ENCODE measurements at regions not wholly inside any gene's neighbourhood (a gene's known extent, or its start where the extent isn't known, plus 50 kb on each side); places are given as distances from the start of the nearest gene placed in this dataset.

DNA sequence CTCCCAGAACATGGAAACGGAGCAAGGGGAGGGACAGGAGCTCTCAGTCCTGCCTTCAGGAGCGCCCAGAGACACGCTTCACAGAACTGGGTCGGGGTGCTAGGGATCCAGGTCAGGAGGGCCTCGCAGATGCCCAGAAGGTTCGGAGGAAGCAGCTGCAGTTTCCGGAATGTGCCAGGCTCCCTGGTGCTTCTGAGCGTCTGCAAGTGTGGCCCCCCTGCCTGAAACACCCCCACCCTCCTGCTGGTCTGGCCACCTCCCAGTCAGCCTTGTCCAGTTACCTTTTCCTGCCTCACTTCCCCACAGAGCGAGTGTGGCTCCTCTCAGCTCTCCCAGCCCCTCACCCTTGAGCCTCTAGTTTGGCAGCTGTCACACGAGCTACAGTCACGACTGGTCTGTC lies 88.3 kb upstream of the TAF1B start:
- no peak for DNase-seq (ENCODE audit: low read depth in 4 of 4, low spot score in 3 of 4)

DNA sequence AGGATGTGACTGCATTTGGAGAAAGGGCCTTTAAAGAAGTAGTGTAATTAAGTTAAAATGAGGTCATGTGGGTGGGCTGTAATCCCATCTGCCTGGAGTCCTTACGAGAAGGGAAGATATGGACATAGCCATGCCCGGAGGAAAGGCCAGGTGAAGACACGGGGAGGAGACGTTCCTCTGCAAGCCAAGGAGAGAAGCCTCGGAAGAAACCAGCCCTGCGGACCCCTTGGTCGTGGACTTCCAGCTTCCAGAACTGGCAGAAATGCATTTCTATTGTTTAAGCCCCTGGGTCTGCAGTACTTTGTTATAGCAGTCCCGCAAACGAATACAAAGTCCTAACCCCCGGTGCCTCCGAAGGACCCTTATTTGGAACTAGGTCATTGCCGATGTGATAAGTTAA lies 87.6 kb upstream of the TAF1B start:
- no peak for DNase-seq (ENCODE audit: low read depth in 4 of 4, low spot score in 3 of 4)

- no peak for DNase-seq (ENCODE audit: low read depth in 4 of 4, low spot score in 3 of 4)
Observed at GRCh38 chr2:9756692-9757250, 86.5 kb upstream of the TAF1B start.

- DNase-seq (ENCODE audit: low read depth in 4 of 4, low spot score in 3 of 4) = no peak
Observed at GRCh38 chr2:9757501-9758264, 85.6 kb upstream of the TAF1B start.

GRCh38 chr2:9758741-9759140 lies 84.5 kb upstream of the TAF1B start:
- DNase-seq (ENCODE audit: low read depth in 4 of 4, low spot score in 3 of 4) = no peak

DNA sequence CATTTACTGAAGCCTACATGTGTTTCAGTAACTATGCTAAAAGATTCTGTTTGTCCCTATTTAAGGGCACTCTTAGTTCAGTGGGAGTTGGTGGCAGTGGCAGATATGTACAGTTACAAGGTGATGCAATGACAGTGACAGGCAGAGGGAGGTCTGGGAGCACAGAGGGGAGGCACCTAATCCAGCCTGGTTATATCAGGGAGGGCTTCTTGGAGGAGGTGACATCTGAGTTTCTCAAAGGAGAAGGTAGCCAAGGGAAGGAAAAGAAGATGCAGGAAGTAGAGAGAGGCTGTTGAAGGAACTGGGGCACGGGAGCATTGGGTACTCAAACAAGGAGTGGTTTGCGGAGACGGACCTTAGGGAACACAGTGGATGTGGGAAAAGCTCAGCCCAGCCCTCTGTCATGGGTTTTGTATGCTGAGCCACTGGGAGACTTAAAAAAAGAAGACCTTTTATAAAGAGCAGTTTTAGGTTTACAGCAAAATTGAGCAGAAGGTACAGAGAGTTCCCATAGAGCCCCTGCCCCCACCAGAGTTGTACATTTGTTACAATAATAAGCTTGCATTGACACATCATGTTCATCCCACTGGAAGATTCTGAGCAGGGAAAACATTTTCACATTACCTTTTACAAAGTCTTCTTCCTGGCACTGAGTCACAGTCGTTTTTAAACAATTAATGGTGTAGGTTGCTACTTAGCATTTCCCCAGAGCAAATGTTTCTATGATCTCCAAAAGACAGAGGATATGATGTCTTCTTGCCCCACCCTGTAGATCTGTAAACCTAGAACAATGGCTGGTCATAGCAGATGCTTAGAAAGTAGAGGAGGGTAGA lies 83.0 kb upstream of the TAF1B start:
- DNase-seq (ENCODE audit: low read depth in 4 of 4, low spot score in 3 of 4) = no peak

- no peak for DNase-seq (ENCODE audit: low read depth in 4 of 4, low spot score in 3 of 4)
Observed at GRCh38 chr2:9760902-9761228, 82.4 kb upstream of the TAF1B start.

DNA sequence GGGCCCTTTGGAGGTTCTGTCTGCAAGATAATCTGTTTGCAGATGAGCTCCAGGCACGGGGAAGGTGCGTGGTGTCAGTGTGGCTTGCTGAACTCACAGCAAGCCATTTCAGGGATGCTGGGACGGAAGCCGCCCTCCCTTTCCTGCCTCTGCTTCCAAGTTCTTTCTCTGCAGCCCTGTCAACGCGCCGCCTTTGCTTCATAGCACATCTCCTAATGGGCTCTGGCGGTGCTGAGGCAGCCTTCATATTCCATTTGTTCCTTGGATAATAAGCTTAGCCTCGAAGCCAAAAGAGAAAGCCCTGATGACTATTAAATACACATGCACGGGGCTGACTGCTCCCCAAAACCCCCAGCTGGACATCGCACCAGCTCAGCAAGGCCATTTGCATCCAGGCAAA lies 81.7 kb upstream of the TAF1B start:
- no peak for DNase-seq (ENCODE audit: low read depth in 4 of 4, low spot score in 3 of 4)

DNA sequence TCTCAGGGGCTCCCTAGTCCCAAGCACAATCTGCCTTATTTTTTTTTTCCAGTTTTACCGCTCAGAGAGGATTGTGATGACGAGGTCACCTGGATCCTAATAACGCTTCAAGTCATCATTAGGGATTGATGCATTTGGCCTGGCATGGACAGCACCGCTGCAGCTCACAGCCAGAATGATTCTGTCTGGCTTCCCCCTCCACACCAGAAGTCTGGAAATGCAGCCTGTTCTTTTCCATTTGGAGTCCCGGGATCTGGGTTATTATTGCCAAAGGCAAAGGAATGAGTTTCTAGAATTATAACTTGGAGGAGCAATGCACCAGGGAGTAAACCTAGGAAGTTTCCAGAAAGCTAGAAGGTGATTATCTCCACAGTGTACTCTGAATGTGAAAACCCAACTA lies 81.1 kb upstream of the TAF1B start:
- DNase-seq (ENCODE audit: low read depth in 4 of 4, low spot score in 3 of 4) = no peak

GRCh38 chr2:9762941-9763340 lies 80.3 kb upstream of the TAF1B start:
- no peak for DNase-seq (ENCODE audit: low read depth in 4 of 4, low spot score in 3 of 4)

DNA sequence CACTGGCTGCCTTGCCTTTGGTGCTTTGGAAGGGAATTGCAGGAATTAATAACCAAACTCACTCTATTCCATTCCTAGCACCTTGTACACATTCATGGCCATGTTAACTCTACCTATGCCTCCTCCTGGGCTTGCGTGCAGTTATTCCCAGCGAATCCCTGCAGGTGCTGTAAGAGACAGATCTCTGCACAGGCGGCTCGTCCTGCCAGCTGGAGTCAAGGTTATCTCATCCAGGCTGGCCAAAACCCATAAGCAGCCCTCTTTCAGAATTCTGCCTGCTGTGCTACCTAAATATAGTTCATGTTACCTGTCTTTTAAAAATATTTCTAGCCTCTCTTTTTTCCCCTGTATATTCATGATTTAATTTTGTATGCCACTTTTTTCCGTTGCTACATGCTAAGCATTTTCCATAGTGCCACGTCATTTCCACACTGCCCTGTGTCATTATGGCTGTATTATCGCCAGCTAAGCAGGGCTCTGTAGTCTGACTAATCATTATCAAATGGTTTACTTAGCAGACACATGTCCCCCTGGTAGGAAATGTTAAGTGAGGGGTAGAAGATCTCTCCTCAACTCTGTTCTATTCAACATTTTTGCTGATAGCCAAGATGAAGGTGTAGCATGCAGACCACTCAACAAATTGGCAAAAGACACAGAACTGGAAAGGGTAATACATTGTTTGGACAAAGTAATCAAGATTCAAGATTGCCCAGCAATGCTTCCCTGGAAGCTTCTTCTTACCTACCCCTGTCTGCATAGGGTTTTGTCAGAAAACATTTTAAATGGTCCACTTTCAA lies 79.7 kb upstream of the TAF1B start:
- no peak for DNase-seq (ENCODE audit: low read depth in 4 of 4, low spot score in 3 of 4)

GRCh38 chr2:9764153-9764778 lies 79.0 kb upstream of the TAF1B start:
- DNase-seq (ENCODE audit: low read depth in 4 of 4, low spot score in 3 of 4) = no peak

DNA sequence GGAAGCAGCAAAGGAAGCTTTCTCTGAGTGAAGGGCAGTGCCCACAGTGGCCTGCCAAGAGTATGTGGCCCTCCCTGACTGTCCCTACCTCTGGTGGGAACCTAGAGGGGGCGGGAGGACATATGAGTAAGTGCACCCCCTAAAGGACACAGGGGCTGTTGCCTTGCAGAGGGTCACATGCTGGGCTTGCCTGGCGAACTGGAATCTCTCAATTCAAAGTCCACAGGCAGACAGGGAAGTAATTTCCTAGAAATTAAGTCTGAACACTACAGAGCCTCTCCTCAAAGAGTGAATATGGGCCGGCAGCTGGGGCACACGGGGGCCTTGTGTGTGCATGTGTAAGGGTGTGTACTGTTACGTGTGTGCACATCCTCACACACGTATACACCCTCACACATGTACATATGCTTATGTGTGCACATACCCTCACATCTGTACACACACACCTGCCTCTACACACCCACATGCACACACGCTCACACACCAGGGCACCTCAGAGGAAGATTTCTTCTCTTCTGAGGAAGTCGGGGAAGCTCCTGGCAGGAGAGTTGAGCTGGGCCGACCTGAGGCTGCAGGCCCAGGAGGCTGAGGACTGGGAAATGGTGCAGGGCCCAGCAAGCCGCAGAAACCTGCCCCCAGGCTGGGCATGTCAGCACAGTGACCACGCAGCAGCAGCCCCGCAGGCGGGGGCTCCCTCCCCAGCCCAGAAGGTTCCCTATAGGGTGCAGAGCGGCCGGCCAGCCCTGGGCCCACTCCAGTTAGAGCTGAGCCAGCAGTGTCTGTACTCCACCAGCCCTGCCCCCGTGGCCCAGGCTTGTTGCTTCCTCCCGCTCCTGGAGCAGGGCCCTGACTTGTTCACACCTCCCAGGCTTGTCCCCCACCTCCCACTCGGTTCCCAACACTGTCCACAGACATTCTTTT lies 77.4 kb upstream of the TAF1B start:
- no peak for DNase-seq (ENCODE audit: low read depth in 4 of 4, low spot score in 3 of 4)

- DNase-seq (ENCODE audit: low read depth in 4 of 4, low spot score in 3 of 4) = no peak
Observed at GRCh38 chr2:9767656-9768281, 75.5 kb upstream of the TAF1B start.

DNA sequence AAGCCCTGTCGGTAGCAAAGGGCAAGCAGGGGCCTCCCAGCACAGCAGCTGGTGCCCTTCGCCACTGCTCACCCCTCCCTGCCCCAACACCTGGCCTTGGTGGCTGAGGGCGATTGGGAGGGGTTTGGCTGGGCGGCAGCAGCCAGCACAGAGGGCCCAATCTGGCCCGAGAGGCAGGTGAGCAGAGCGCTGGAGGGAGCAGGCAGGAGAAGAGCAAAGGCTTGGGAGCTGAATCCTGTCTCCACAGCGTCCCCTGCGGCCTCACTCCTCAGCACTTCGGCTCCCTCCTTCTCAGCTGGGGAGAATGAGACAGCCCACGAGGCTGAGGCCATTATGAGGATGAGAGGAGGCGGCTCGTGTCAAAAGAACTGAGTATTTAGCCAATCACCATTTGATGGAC lies 74.9 kb upstream of the TAF1B start:
- no peak for DNase-seq (ENCODE audit: low read depth in 4 of 4, low spot score in 3 of 4)

DNA sequence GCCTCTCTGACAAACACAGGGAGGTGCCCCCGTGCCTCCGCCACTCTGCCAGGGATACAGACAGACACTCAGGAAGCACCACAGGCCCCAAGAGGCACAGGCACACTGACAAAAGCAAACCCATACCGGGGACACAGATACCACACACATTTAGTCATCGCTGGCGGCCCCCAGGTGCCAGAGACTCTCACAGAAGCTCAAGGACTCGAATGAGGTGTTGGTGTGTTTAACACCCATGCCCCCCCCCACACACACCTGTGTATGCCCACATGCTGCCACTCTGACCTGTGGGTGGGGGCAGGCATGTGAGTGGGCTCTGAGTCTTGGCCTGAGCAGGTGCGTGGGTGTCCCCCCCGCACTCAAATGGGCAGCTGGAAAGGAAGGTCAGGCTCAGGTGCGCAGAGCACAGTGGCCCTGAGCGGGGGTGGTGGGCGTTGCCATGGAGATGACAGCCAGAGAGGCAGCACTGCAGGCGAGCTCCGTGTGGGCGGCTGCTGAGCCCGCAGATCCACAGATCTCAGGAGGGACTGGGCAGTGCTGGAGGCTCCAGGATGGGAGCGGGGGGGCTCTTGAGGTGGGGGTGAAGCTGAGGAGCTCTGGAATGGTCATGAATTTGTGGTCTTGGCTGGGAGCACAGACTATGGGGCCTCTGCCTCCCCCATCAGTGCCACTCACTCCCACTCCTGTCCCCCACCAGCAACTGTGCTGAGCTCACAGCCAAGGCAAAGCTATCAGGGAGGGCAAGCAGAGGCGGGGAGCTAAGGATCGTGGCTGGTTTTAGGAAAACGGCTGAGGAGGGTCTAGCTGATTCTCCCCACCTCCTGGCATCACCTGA lies 73.9 kb upstream of the TAF1B start:
- no peak for DNase-seq (ENCODE audit: low read depth in 4 of 4, low spot score in 3 of 4)

DNA sequence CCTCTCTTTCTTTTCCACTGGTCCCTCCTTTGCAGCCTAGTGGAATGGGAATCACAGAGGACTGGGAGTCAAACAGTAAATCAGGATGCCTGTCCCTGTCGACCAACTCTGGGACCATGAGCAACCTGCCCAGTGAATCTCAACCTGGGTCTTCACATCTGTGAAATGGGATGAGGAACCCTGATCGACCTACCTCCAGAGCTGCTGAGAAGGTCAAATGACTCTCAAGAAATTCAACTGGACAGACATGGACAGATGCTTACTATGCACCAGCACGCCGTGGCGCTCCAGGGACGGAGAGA lies 73.3 kb upstream of the TAF1B start:
- no peak for DNase-seq (ENCODE audit: low read depth in 4 of 4, low spot score in 3 of 4)

- DNase-seq (ENCODE audit: low read depth in 4 of 4, low spot score in 3 of 4) = peak in 1 of 4 donors; percentile 59
Observed at GRCh38 chr2:9770308-9771100, 72.8 kb upstream of the TAF1B start.
